GM10266 (cell line): ENCODE measurements at regions not wholly inside any gene's neighbourhood (a gene's known extent, or its start where the extent isn't known, plus 50 kb on each side); places are given as distances from the start of the nearest gene placed in this dataset.

ENCODE experiments used
- DNase-seq: peaks from one replicate; pipeline ENCODE4 v3.0.0; 2012; ENCODE audit errors: extremely low spot score
- TF ChIP-seq, protein P1 (sequence below): IDR thresholded peaks from 2 replicates; pipeline ENCODE4 v1.5.1; 2012; ENCODE audit warnings: mild to moderate bottlenecking, low read depth; ENCODE audit not compliant: control insufficient read depth, insufficient read depth; ENCODE audit errors: missing control alignments

DNA sequence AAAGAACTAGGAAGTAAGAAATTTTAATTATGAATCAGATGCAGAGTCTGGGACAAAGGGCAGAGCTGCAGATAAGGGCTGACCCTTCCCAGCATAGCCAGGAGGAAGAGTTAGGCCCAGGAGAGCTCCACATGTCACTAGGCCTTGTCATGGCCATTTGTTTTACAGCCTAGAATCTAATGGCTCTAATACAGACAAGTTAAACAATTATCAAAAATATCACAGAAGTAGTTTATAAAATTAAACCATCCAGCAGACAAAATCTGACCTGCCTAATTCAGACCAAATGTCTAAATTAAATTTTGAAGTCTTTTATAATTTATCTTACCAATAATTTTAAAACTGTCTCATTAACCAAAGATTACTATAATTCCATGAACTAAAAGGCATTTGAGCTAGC lies 1369.5 kb downstream of the CDH11 start:
- no peak for DNase-seq
- TF ChIP-seq, protein P1, sequence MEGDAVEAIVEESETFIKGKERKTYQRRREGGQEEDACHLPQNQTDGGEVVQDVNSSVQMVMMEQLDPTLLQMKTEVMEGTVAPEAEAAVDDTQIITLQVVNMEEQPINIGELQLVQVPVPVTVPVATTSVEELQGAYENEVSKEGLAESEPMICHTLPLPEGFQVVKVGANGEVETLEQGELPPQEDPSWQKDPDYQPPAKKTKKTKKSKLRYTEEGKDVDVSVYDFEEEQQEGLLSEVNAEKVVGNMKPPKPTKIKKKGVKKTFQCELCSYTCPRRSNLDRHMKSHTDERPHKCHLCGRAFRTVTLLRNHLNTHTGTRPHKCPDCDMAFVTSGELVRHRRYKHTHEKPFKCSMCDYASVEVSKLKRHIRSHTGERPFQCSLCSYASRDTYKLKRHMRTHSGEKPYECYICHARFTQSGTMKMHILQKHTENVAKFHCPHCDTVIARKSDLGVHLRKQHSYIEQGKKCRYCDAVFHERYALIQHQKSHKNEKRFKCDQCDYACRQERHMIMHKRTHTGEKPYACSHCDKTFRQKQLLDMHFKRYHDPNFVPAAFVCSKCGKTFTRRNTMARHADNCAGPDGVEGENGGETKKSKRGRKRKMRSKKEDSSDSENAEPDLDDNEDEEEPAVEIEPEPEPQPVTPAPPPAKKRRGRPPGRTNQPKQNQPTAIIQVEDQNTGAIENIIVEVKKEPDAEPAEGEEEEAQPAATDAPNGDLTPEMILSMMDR, result no peak

DNA sequence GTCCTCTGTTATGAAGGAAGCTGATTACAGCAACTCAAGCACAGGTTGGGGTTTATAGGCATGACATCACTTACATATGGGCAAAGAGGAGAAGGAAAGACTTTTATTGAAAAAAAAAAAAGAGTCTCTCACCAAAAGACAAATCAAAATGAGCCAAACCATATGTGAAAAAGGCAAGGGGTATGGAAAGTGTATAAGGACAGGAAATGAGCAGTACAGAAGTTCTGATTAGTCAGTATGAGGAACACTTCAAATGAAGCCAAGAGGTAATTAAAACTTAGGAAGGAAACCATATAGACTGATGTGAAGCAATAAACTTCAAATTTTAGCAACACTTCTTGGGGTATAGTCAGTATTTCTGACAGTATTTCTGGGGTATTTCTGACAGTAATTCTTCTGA lies 1372.6 kb downstream of the CDH11 start:
- DNase-seq, result no peak
- TF ChIP-seq, protein P1, result no peak

DNA sequence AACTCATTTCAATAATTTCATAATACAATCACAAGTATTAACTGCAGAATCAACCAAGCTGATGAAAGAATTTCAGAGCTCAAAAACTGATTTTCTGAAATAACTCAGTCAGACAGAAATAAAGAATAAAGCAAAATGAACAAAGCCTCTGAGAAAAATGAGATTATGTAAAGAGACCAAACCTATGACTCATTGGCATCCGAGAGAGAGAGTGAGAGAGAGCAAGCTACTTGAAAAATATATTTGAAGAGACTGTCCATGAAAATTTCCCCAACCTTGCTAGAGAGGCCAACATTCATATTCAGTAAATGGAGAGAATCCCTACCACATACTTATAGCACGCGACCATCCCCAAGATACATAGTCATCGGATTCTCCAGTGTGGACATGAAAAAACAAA lies 1376.4 kb downstream of the CDH11 start:
- DNase-seq, result no peak
- TF ChIP-seq, protein P1, result no peak

DNA sequence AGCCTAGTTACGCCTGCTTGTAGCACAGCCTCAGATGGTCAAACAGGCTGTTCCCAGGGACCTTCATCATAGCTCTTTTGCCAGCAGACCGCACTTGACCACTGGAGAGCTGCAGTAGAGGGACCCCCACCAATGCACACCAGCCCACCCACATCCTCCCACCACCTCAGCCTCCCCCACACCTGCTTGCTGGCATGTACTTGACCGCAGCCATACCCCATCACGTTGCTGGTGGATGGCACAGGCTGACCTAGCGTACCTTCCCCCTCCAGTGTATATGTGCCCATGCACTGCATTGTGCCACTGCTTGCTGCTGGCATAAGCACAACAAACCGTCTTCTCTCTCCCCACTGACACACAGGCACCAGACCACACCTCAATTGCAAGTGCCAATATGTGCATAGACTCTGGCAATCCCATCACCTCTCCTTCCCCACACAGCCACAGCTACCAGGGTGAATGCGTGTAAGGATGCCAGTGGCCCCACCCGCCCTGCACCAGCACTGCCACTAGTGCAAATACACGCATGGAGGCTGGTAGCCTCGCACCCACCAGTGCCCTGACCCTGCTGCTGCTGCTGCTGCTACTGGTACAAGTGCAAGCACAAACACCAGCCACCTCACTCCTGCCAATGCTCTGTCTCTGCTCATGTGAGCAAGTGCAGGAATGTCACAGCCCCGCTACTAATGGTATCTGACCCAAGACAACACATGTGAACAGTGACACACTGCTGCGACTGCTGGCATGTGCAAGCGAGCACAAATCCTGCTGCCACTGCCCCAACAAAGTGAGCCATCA lies 1377.6 kb downstream of the CDH11 start:
- TF ChIP-seq, protein P1, result no peak
- DNase-seq, result no peak

DNA sequence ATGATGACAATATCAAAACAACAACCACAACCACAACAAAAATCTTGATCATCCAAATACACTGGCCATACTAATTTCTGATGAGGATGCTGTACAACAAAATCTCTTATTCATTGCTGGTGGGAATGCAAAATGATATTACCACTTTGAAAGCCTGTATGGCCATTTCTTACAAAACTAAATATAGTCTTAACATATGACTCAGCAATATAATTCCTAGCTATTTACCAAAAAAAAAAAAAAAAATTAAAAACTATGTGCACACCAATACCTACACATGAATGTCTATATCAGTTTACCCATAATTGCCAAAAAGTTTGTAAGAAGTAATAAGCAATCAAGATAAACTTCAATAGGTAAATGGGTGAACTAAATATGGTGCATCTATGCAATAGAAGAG lies 1379.7 kb downstream of the CDH11 start:
- DNase-seq, result no peak
- TF ChIP-seq, protein P1, result no peak

DNA sequence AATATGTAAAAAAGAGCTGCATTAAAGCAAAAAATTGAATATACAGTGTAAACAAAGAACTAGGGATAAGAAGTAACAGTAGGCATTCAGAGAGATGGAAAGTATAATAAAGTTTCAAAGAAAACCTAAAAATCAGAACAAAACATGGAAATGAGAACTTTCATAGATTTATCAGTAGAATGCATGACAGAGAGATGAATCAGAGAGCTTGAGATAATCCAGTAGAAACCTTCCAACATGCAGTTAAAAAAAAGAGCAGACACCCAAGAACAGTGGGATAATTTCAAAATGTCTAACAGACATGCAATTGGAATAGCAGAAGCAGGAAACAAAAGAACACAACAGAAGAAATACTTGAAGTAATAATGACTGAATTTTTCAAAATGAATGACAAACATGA lies 1384.2 kb downstream of the CDH11 start:
- DNase-seq, result no peak
- TF ChIP-seq, protein P1, result no peak

DNA sequence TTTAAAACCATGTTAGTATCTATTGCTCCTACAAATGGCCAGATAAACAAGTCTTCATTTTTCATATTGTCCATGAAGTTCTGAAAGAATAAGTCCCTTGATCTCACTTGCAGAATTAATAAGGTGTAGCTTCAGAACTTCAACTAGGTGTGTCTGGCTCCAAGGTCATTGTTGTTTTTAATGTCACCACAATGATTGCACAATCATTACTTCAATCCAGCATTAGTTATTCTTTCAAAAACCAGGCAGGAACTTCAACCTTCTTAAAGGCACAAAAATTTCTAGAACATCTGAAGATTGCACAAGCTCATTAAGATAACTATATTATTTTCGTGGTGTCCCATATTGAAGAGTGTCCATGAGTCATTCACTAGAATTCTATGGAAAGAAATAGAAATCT lies 1386.4 kb downstream of the CDH11 start:
- TF ChIP-seq, protein P1, result no peak
- DNase-seq, result no peak
